H9 (cell line): ENCODE measurements at regions not wholly inside any gene's neighbourhood (a gene's known extent, or its start where the extent isn't known, plus 50 kb on each side); places are given as distances from the start of the nearest gene placed in this dataset.

Source experiments
- DNase-seq: peaks from one replicate; pipeline ENCODE4 v3.0.0-alpha.2; 2017
- H2AFZ ChIP-seq: one replicate; pipeline ENCODE4 v1.6.1; 2013; ENCODE audit warnings: mild to moderate bottlenecking, low read length, control low read depth, moderate library complexity
- H2AK5ac ChIP-seq: 2 replicates; pipeline ENCODE4 v1.6.1; 2013; ENCODE audit warnings: low read length, control low read depth, mixed read lengths; ENCODE audit not compliant: insufficient read length
- H2BK120ac ChIP-seq: one replicate; pipeline ENCODE4 v1.6.1; 2013; ENCODE audit warnings: low read depth, mild to moderate bottlenecking, low read length, control low read depth, inconsistent platforms; ENCODE audit not compliant: poor library complexity, severe bottlenecking
- H2BK12ac ChIP-seq: 2 replicates; pipeline ENCODE4 v1.6.1; 2013; ENCODE audit warnings: low read length, control low read depth, mixed read lengths, low read depth; ENCODE audit not compliant: insufficient read length
- H2BK15ac ChIP-seq: 2 replicates; pipeline ENCODE4 v1.6.1; 2013; ENCODE audit warnings: low read depth, low read length, control low read depth
- H2BK20ac ChIP-seq: one replicate; pipeline ENCODE4 v1.6.1; 2013; ENCODE audit warnings: low read depth, mild to moderate bottlenecking, low read length, control low read depth, inconsistent platforms; ENCODE audit not compliant: poor library complexity, severe bottlenecking
- H2BK5ac ChIP-seq: 2 replicates; pipeline ENCODE4 v1.6.1; 2013; ENCODE audit warnings: low read length, control low read depth, mixed read lengths; ENCODE audit not compliant: insufficient read length
- H3K14ac ChIP-seq: 2 replicates; pipeline ENCODE4 v1.6.1; 2013; ENCODE audit warnings: low read length, control low read depth; ENCODE audit not compliant: insufficient read depth
- H3K18ac ChIP-seq: 2 replicates; pipeline ENCODE4 v1.6.1; 2013; ENCODE audit warnings: low read depth, mild to moderate bottlenecking, mixed read lengths, low read length, control low read depth; ENCODE audit not compliant: insufficient read length
- H3K23ac ChIP-seq: 2 replicates; pipeline ENCODE4 v1.6.1; 2013; ENCODE audit warnings: low read length, control low read depth, mixed read lengths, low read depth; ENCODE audit not compliant: insufficient read length
- H3K23me2 ChIP-seq: 2 replicates; pipeline ENCODE4 v1.6.1; 2013; ENCODE audit warnings: low read depth, mild to moderate bottlenecking, mixed read lengths, low read length, control low read depth; ENCODE audit not compliant: insufficient read length, poor library complexity, severe bottlenecking
- H3K27ac ChIP-seq: 2 replicates; pipeline ENCODE4 v1.5.1; 2013; ENCODE audit warnings: low read length, control low read depth, mixed read lengths, low read depth; ENCODE audit not compliant: insufficient read length
- H3K27me3 ChIP-seq: 2 replicates; pipeline ENCODE4 v1.6.1; 2013; ENCODE audit warnings: low read length, control low read depth, inconsistent platforms; ENCODE audit not compliant: insufficient read depth
- H3K4ac ChIP-seq: 2 replicates; pipeline ENCODE4 v1.6.1; 2013; ENCODE audit warnings: low read depth, mild to moderate bottlenecking, control low read depth, inconsistent platforms, low read length, moderate library complexity
- H3K4me1 ChIP-seq: 2 replicates; pipeline ENCODE4 v1.6.1; 2013; ENCODE audit warnings: low read length, control low read depth, inconsistent platforms; ENCODE audit not compliant: insufficient read depth
- H3K4me2 ChIP-seq: 2 replicates; pipeline ENCODE4 v1.6.1; 2013; ENCODE audit warnings: low read length, control low read depth, mixed read lengths; ENCODE audit not compliant: insufficient read length, insufficient read depth
- H3K56ac ChIP-seq: 2 replicates; pipeline ENCODE4 v1.6.1; 2013; ENCODE audit warnings: low read depth, mild to moderate bottlenecking, mixed read lengths, low read length, control low read depth; ENCODE audit not compliant: insufficient read length
- H3K79me1 ChIP-seq: 2 replicates; pipeline ENCODE4 v1.6.1; 2013; ENCODE audit warnings: low read depth, mild to moderate bottlenecking, moderate library complexity, low read length, control low read depth, inconsistent platforms; ENCODE audit not compliant: insufficient read depth, poor library complexity, severe bottlenecking
- H3K79me2 ChIP-seq: 2 replicates; pipeline ENCODE4 v1.6.1; 2013; ENCODE audit warnings: low read length, control low read depth, inconsistent platforms; ENCODE audit not compliant: insufficient read depth
- H3K9ac ChIP-seq: 2 replicates; pipeline ENCODE4 v1.6.1; 2013; ENCODE audit warnings: low read length, control low read depth, mixed read lengths; ENCODE audit not compliant: insufficient read length; ENCODE audit errors: extremely low read depth
- H3K9me3 ChIP-seq: one replicate; pipeline ENCODE4 v1.6.1; 2013; ENCODE audit warnings: low read depth, low read length, inconsistent platforms; ENCODE audit not compliant: control insufficient read depth
- H3T11ph ChIP-seq: one replicate; pipeline ENCODE4 v1.6.1; 2013; ENCODE audit warnings: mild to moderate bottlenecking, low read length, control low read depth, inconsistent platforms
- H4K20me1 ChIP-seq: one replicate; pipeline ENCODE4 v1.6.1; 2013; ENCODE audit not compliant: control insufficient read depth, insufficient read length, insufficient read depth
- H4K5ac ChIP-seq: 2 replicates; pipeline ENCODE4 v1.6.1; 2013; ENCODE audit warnings: low read depth, mild to moderate bottlenecking, mixed read lengths, low read length, control low read depth; ENCODE audit not compliant: insufficient read length
- H4K8ac ChIP-seq: replicated peaks from 2 replicates; pipeline ENCODE4 v1.6.1; 2013; ENCODE audit warnings: low read length, control low read depth, mixed read lengths, low read depth; ENCODE audit not compliant: insufficient read length
- H4K91ac ChIP-seq: 2 replicates; pipeline ENCODE4 v1.6.1; 2013; ENCODE audit warnings: low read depth, mild to moderate bottlenecking, moderate library complexity, mixed read lengths, low read length, control low read depth; ENCODE audit not compliant: insufficient read length
- H3K27ac Mint-ChIP-seq, 3 experiments: 2 replicates in 2 of 3; 3 replicates in 1 of 3; pipeline ENCODE4 v1.8.0; 2020 to 2021; ENCODE audit warnings: mixed read lengths in 3 of 3, mild to moderate bottlenecking in 1 of 3, moderate library complexity in 1 of 3
- H3K27me3 Mint-ChIP-seq: 2 replicates; pipeline ENCODE4 v1.8.0; 2021; ENCODE audit warnings: low read depth, mild to moderate bottlenecking, moderate library complexity, mixed read lengths
- H3K36me3 Mint-ChIP-seq, 3 experiments: 2 replicates in 2 of 3; 3 replicates in 1 of 3; pipeline ENCODE4 v1.8.0; 2020 to 2021; ENCODE audit warnings: low read depth in 3 of 3, mixed read lengths in 3 of 3; ENCODE audit not compliant: insufficient read depth in 1 of 3
- H3K4me1 Mint-ChIP-seq, 2 experiments: 2 replicates each; pipeline ENCODE4 v1.8.0; 2020; ENCODE audit warnings: mixed read lengths in 2 of 2
- H3K4me3 Mint-ChIP-seq, 2 experiments: 2 replicates in 1 of 2; 3 replicates in 1 of 2; pipeline ENCODE4 v1.8.0; 2020 to 2021; ENCODE audit warnings: mild to moderate bottlenecking in 2 of 2, mixed read lengths in 2 of 2, moderate library complexity in 1 of 2
- H3K9me3 Mint-ChIP-seq, 2 experiments: 2 replicates in 1 of 2; 3 replicates in 1 of 2; pipeline ENCODE4 v1.8.0; 2020; ENCODE audit warnings: mild to moderate bottlenecking in 2 of 2, mixed read lengths in 2 of 2, moderate library complexity in 1 of 2
- WGBS: extraction: QIAGEN DNeasy Blood & Tissue Kit; methylation state at CpG from one replicate; pipeline ENCODE4 v1.1.7; 2013; ENCODE audit warnings: missing lambda C conversion rate, low lambda C conversion rate, mixed read lengths; ENCODE audit not compliant: insufficient read length; ENCODE audit errors: extremely low coverage; 5-methylcytosine and 5-hydroxymethylcytosine counted together
- TF ChIP-seq, protein P1 (sequence below): fragments of 200-600 bp; sonication (generic); conservative IDR thresholded peaks from 3 replicates; pipeline ENCODE4 v1.8.0; 2021; ENCODE audit warnings: antibody characterized with exemption, mild to moderate bottlenecking

DNA sequence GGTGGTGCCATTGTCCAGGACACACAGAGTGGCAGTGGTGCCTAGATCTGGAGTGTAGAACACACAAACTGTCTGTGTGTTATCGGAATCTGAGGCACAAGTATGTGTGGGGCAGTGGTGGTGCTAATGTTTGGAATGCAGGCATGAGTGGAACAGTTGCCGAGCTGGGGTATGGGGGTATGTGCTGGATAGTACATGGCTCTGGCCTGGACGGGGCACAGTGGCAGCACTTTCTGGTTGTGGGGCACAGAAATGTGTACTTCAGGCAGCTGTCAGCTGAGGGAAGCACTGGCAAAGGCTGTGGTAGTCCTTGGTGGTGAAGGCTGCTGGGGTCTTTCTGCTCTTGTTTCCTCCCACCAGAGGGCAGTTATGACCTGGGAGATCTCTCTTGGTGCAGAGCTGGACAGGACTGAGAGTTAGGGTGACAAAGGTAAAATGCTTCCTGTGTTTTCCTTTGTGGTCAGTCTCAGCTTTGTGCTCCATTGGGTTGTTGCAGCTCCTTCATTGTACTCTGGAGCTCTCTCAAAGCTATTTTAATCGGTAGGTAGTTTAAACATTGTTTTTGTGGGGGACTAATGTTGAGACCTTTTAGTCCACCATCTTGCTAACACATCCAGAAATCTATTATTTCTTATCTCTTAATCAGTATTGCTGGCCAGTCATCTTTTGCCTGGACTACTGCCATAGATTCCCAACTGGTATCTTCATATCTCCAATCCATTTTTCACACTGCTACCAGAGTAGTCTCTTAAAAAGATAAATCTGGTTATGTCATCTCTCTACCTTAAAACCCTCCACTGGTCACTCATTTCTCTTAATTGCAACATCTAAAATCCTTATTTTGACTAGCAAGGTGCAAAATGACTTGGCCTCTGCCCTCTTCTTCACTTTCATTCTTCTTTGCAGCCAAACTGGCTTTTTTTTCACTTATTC is 83.9 kb upstream of the NBPF4 start:
- DNase-seq, result peak; percentile 71
- H3K79me2 ChIP-seq, result no peaks in the 10 kb centered on the region
- Mint-ChIP-seq H3K27me3 (no peaks in the 10 kb centered on the region; the same call in 1 of the 2 replicates), H3K36me3 (no peaks in the 10 kb centered on the region), H3K4me3 (no peak overlapping the region), H3K9me3 (no peaks in the 10 kb centered on the region), H3K4me1 (no peaks in the 10 kb centered on the region), H3K27ac (peak overlapping the region in 1 of 3 experiments; percentile 23; a peak in 2 of 7 replicates)
- H3K79me1 ChIP-seq, result no peaks in the 10 kb centered on the region
- H3K4me2 ChIP-seq, result no peak overlapping the region
- H2BK15ac ChIP-seq, result no peak overlapping the region
- no peak overlapping the region for H4K91ac ChIP-seq
- H3K56ac ChIP-seq, result no peak overlapping the region
- no peak overlapping the region for H3T11ph ChIP-seq
- H3K18ac ChIP-seq, result no peak overlapping the region
- no CpG with 5 or more reads among the region's 4 CpGs for WGBS
- no peak overlapping the region for H3K23ac ChIP-seq
- H2BK5ac ChIP-seq, result no peak overlapping the region
- no peak overlapping the region for H3K4ac ChIP-seq
- no peak overlapping the region for H3K27ac ChIP-seq
- no peaks in the 10 kb centered on the region for H3K23me2 ChIP-seq
- H3K4me1 ChIP-seq, result no peaks in the 10 kb centered on the region
- H4K5ac ChIP-seq, result no peak overlapping the region
- H3K27me3 ChIP-seq, result no peaks in the 10 kb centered on the region
- no peaks in the 10 kb centered on the region for H4K20me1 ChIP-seq
- no peak overlapping the region for H4K8ac ChIP-seq
- H3K14ac ChIP-seq, result no peak overlapping the region
- H3K9ac ChIP-seq, result no peak overlapping the region
- no peak overlapping the region for H2AFZ ChIP-seq
- no peak overlapping the region for H2AK5ac ChIP-seq
- no peaks in the 10 kb centered on the region for H3K9me3 ChIP-seq
- H2BK20ac ChIP-seq, result no peak overlapping the region
- H2BK120ac ChIP-seq, result no peak overlapping the region
- H2BK12ac ChIP-seq, result no peak overlapping the region
- TF ChIP-seq, protein P1, sequence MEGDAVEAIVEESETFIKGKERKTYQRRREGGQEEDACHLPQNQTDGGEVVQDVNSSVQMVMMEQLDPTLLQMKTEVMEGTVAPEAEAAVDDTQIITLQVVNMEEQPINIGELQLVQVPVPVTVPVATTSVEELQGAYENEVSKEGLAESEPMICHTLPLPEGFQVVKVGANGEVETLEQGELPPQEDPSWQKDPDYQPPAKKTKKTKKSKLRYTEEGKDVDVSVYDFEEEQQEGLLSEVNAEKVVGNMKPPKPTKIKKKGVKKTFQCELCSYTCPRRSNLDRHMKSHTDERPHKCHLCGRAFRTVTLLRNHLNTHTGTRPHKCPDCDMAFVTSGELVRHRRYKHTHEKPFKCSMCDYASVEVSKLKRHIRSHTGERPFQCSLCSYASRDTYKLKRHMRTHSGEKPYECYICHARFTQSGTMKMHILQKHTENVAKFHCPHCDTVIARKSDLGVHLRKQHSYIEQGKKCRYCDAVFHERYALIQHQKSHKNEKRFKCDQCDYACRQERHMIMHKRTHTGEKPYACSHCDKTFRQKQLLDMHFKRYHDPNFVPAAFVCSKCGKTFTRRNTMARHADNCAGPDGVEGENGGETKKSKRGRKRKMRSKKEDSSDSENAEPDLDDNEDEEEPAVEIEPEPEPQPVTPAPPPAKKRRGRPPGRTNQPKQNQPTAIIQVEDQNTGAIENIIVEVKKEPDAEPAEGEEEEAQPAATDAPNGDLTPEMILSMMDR, result peak; percentile 66
